Erythroblast (primary cell): ENCODE measurements at regions not wholly inside any gene's neighbourhood (a gene's known extent, or its start where the extent isn't known, plus 50 kb on each side); places are given as distances from the start of the nearest gene placed in this dataset.

Experiments used
- GATA1 ChIP-seq: IDR thresholded peaks from 2 replicates; pipeline ENCODE4 v1.6.1; 2011; ENCODE audit warnings: low read depth, mild to moderate bottlenecking, control low read depth, low read length, moderate library complexity
- POLR2A ChIP-seq: IDR thresholded peaks from 2 replicates; pipeline ENCODE4 v1.6.1; 2011; ENCODE audit warnings: mild to moderate bottlenecking, low read length

DNA sequence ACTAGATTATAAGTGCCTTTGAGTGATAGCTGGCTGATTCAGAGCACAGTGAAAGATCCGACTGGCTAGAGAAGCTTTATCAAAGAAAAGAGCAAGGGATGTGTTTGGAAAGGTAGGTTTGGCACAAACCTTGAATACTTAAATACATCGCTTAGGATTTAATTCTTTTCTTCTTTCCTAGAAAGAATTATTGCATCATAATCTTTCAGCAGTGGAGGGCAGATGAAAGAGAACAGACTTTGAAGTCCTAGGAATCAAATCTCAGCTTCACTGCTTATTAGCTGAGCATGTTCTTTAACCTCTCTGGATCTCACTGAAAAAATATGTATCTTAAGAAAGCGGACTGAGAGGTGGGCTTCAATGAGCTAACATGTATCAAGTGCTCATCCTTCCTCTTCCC lies 122.8 kb downstream of the ZNF365 start:
- TF ChIP-seq POLR2A = no peak
- no peak for TF ChIP-seq GATA1
